Hepatocyte (in vitro differentiated cells): ENCODE measurements at regions not wholly inside any gene's neighbourhood (a gene's known extent, or its start where the extent isn't known, plus 50 kb on each side); places are given as distances from the start of the nearest gene placed in this dataset.

ENCODE experiments used
- EZH2 ChIP-seq: fragments of 200-600 bp; sonication (generic); IDR thresholded peaks from 2 replicates; pipeline ENCODE4 v1.6.1; 2016; ENCODE audit warnings: antibody characterized with exemption, mild to moderate bottlenecking, borderline replicate concordance
- TF ChIP-seq, protein P1 (sequence below): fragments of 200-600 bp; sonication (generic); IDR thresholded peaks from 2 replicates; pipeline ENCODE4 v1.5.1; 2016; ENCODE audit warnings: antibody characterized with exemption, mild to moderate bottlenecking; ENCODE audit not compliant: poor library complexity

DNA sequence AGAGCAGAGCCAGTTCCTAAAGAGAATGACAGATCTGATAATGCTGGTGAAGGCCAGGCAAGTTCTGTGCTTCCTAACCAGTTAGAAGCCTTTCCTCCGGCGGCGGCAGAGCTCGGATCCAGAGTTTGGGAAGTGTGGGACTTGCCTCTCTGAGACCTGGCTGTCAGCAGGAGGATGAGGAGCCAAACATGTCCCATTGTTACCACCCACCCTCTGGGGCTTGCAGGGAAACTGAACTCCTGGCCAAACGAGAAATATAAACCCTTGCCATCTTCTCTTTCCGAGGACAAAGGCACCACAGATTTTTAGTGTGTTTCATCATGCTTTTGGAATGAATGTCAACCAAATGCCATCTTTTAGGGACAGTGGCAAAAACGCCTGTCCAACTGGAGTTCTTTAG, 80.2 kb upstream of the SMURF2 start:
- TF ChIP-seq, protein P1, sequence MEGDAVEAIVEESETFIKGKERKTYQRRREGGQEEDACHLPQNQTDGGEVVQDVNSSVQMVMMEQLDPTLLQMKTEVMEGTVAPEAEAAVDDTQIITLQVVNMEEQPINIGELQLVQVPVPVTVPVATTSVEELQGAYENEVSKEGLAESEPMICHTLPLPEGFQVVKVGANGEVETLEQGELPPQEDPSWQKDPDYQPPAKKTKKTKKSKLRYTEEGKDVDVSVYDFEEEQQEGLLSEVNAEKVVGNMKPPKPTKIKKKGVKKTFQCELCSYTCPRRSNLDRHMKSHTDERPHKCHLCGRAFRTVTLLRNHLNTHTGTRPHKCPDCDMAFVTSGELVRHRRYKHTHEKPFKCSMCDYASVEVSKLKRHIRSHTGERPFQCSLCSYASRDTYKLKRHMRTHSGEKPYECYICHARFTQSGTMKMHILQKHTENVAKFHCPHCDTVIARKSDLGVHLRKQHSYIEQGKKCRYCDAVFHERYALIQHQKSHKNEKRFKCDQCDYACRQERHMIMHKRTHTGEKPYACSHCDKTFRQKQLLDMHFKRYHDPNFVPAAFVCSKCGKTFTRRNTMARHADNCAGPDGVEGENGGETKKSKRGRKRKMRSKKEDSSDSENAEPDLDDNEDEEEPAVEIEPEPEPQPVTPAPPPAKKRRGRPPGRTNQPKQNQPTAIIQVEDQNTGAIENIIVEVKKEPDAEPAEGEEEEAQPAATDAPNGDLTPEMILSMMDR, result no peak
- no peak for TF ChIP-seq EZH2
